BLaER1 treated with 17β-estradiol and CSF1 and Interleukin-3, amounts not matched to agents 10 nM and 100 nM (cell line): ENCODE measurements at regions not wholly inside any gene's neighbourhood (a gene's known extent, or its start where the extent isn't known, plus 50 kb on each side); places are given as distances from the start of the nearest gene placed in this dataset.
A peak's percentile ranks its signal among the peaks of the same experiment; 100 is the strongest.

Source experiments
- H3K27ac ChIP-seq, 11 experiments: shearing (Covaris generic); formaldehyde crosslinking; 2 replicates each; pipeline ENCODE4 v1.8.1; 2022
- H3K27me3 ChIP-seq, 11 experiments: shearing (Covaris generic); formaldehyde crosslinking; 2 replicates each; pipeline ENCODE4 v1.8.1; 2022
- H3K36me3 ChIP-seq, 11 experiments: shearing (Covaris generic); formaldehyde crosslinking; 2 replicates each; pipeline ENCODE4 v1.8.1; 2022
- H3K4me1 ChIP-seq, 10 experiments: shearing (Covaris generic); formaldehyde crosslinking; 2 replicates each; pipeline ENCODE4 v1.8.1; 2022
- H3K4me2 ChIP-seq, 11 experiments: shearing (Covaris generic); formaldehyde crosslinking; 2 replicates each; pipeline ENCODE4 v1.8.1; 2022
- H3K4me3 ChIP-seq, 10 experiments: shearing (Covaris generic); formaldehyde crosslinking; 2 replicates each; pipeline ENCODE4 v1.8.1; 2022
- H3K9ac ChIP-seq, 11 experiments: shearing (Covaris generic); formaldehyde crosslinking; 2 replicates each; pipeline ENCODE4 v1.8.1; 2022
- H3K9me3 ChIP-seq, 11 experiments: shearing (Covaris generic); formaldehyde crosslinking; replicated peaks in 1 of 11; 2 replicates each; pipeline ENCODE4 v1.8.1; 2022
- H4K20me1 ChIP-seq, 11 experiments: shearing (Covaris generic); formaldehyde crosslinking; 2 replicates each; pipeline ENCODE4 v1.8.1; 2022
- Cebpa-rat ChIP-seq, 11 experiments: shearing (Covaris generic); IDR thresholded peaks; 2 replicates each; pipeline ENCODE4 v1.8.1; 2022

- peaks cover 0 to 11% (median 7%) of the 10 kb centered on the region in 10 experiments; a peak in 9 of 20 replicates for H3K4me1 ChIP-seq
- peak overlapping the region in 1 of 11 experiments; percentile 4; a peak in 1 of 22 replicates for H3K4me2 ChIP-seq
- H3K9ac ChIP-seq = no peak overlapping the region
- no peaks in the 10 kb centered on the region for H3K36me3 ChIP-seq
- H4K20me1 ChIP-seq = no peaks in the 10 kb centered on the region
- no peak overlapping the region for H3K4me3 ChIP-seq
- H3K27me3 ChIP-seq = no peaks in the 10 kb centered on the region
- no peaks in the 10 kb centered on the region for H3K9me3 ChIP-seq
- TF ChIP-seq Cebpa-rat (IDR thresholded peaks at IDR 0.05) = no peak
- no peak overlapping the region for H3K27ac ChIP-seq
Measured at GRCh38 chr1:239835946-239836440, 255.7 kb upstream of the FMN2 start.

GRCh38 chr1:239840336-239840735, 251.3 kb upstream of the FMN2 start:
- TF ChIP-seq Cebpa-rat (IDR thresholded peaks at IDR 0.05) = no peak
- peaks cover 0 to 20% (median 0%) of the 10 kb centered on the region in 10 experiments; a peak in 5 of 20 replicates for H3K4me1 ChIP-seq
- H3K9me3 ChIP-seq = no peaks in the 10 kb centered on the region
- H3K9ac ChIP-seq = no peak overlapping the region
- no peak overlapping the region for H3K27ac ChIP-seq
- no peaks in the 10 kb centered on the region for H3K27me3 ChIP-seq
- H3K4me2 ChIP-seq = no peak overlapping the region
- H3K36me3 ChIP-seq = no peaks in the 10 kb centered on the region
- H3K4me3 ChIP-seq = no peak overlapping the region
- no peaks in the 10 kb centered on the region for H4K20me1 ChIP-seq

- Histone ChIP-seq H4K20me1 (no peaks in the 10 kb centered on the region), H3K36me3 (no peaks in the 10 kb centered on the region), H3K4me3 (no peak overlapping the region), H3K9me3 (no peaks in the 10 kb centered on the region), H3K9ac (no peak overlapping the region), H3K27me3 (no peaks in the 10 kb centered on the region), H3K27ac (no peak overlapping the region), H3K4me2 (peak overlapping the region in 1 of 11 experiments; percentile 35; a peak in 2 of 22 replicates), H3K4me1 (peaks cover 0 to 20% (median 0%) of the 10 kb centered on the region in 10 experiments; a peak in 5 of 20 replicates)
- TF ChIP-seq Cebpa-rat (IDR thresholded peaks at IDR 0.05) = no peak
Measured at GRCh38 chr1:239840790-239841189, 250.9 kb upstream of the FMN2 start.

- Histone ChIP-seq H3K27ac (no peak overlapping the region), H4K20me1 (no peaks in the 10 kb centered on the region), H3K4me3 (no peak overlapping the region), H3K9me3 (no peaks in the 10 kb centered on the region), H3K36me3 (no peaks in the 10 kb centered on the region), H3K9ac (no peak overlapping the region), H3K4me1 (peaks cover 0 to 20% (median 0%) of the 10 kb centered on the region in 10 experiments; a peak in 5 of 20 replicates), H3K4me2 (peak overlapping the region in 3 of 11 experiments; percentile 19 to 46 (median 35); a peak in 6 of 22 replicates), H3K27me3 (no peaks in the 10 kb centered on the region)
- no peak for TF ChIP-seq Cebpa-rat (IDR thresholded peaks at IDR 0.05)
Measured at GRCh38 chr1:239841631-239842030, 250.1 kb upstream of the FMN2 start.

GRCh38 chr1:239843541-239843940, 248.1 kb upstream of the FMN2 start:
- no peak overlapping the region for H3K9ac ChIP-seq
- no peaks in the 10 kb centered on the region for H3K36me3 ChIP-seq
- peaks cover 0 to 20% (median 0%) of the 10 kb centered on the region in 10 experiments; a peak in 5 of 20 replicates for H3K4me1 ChIP-seq
- TF ChIP-seq Cebpa-rat (IDR thresholded peaks at IDR 0.05) = no peak
- no peaks in the 10 kb centered on the region for H3K9me3 ChIP-seq
- no peak overlapping the region for H3K4me3 ChIP-seq
- no peaks in the 10 kb centered on the region for H3K27me3 ChIP-seq
- no peak overlapping the region for H3K4me2 ChIP-seq
- no peaks in the 10 kb centered on the region for H4K20me1 ChIP-seq
- no peak overlapping the region for H3K27ac ChIP-seq

GRCh38 chr1:239844833-239845232, 246.8 kb upstream of the FMN2 start:
- no peaks in the 10 kb centered on the region for H3K9me3 ChIP-seq
- H3K4me1 ChIP-seq = peaks cover 0 to 20% (median 0%) of the 10 kb centered on the region in 10 experiments; a peak in 5 of 20 replicates
- no peak for TF ChIP-seq Cebpa-rat (IDR thresholded peaks at IDR 0.05)

GRCh38 chr1:239854922-239855321, 236.8 kb upstream of the FMN2 start:
- H3K4me3 ChIP-seq = no peak overlapping the region
- H3K9ac ChIP-seq = no peak overlapping the region
- no peak overlapping the region for H3K27ac ChIP-seq
- no peak overlapping the region for H3K4me2 ChIP-seq
- TF ChIP-seq Cebpa-rat (IDR thresholded peaks at IDR 0.05) = no peak
- no peaks in the 10 kb centered on the region for H3K27me3 ChIP-seq
- no peaks in the 10 kb centered on the region for H3K36me3 ChIP-seq
- peaks cover 6 to 29% (median 12%) of the 10 kb centered on the region in 11 experiments; a peak in 21 of 22 replicates for H3K9me3 ChIP-seq
- peaks cover 0 to 15% (median 4%) of the 10 kb centered on the region in 10 experiments; a peak in 8 of 20 replicates for H3K4me1 ChIP-seq
- H4K20me1 ChIP-seq = no peaks in the 10 kb centered on the region

More at GRCh38 chr1:239844833-239845232, 246.8 kb upstream of the FMN2 start:
- Histone ChIP-seq H3K27me3 (no peaks in the 10 kb centered on the region), H3K4me3 (no peak overlapping the region), H4K20me1 (no peaks in the 10 kb centered on the region), H3K9ac (no peak overlapping the region), H3K4me2 (no peak overlapping the region), H3K27ac (no peak overlapping the region), H3K36me3 (no peaks in the 10 kb centered on the region)

- Histone ChIP-seq H3K4me3 (no peak overlapping the region), H4K20me1 (no peaks in the 10 kb centered on the region), H3K27ac (no peak overlapping the region), H3K27me3 (no peaks in the 10 kb centered on the region), H3K9me3 (peaks cover 6 to 25% (median 12%) of the 10 kb centered on the region in 11 experiments; a peak in 21 of 22 replicates), H3K36me3 (no peaks in the 10 kb centered on the region), H3K4me1 (peaks cover 0 to 23% (median 4%) of the 10 kb centered on the region in 10 experiments; a peak in 8 of 20 replicates), H3K9ac (no peak overlapping the region), H3K4me2 (no peak overlapping the region)
- TF ChIP-seq Cebpa-rat (IDR thresholded peaks at IDR 0.05) = no peak
Measured at GRCh38 chr1:239856067-239856466, 235.6 kb upstream of the FMN2 start.

- peaks cover 6 to 30% (median 12%) of the 10 kb centered on the region in 11 experiments; a peak in 21 of 22 replicates for H3K9me3 ChIP-seq
- no peak for TF ChIP-seq Cebpa-rat (IDR thresholded peaks at IDR 0.05)
- no peaks in the 10 kb centered on the region for H4K20me1 ChIP-seq
- H3K27me3 ChIP-seq = no peaks in the 10 kb centered on the region
- H3K9ac ChIP-seq = no peak overlapping the region
- H3K4me1 ChIP-seq = peaks cover 0 to 32% (median 7%) of the 10 kb centered on the region in 10 experiments; a peak in 10 of 20 replicates
- no peak overlapping the region for H3K4me3 ChIP-seq
- H3K4me2 ChIP-seq = no peak overlapping the region
- H3K27ac ChIP-seq = peak overlapping the region in 1 of 11 experiments; percentile 45; a peak in 2 of 22 replicates
- no peaks in the 10 kb centered on the region for H3K36me3 ChIP-seq
Measured at GRCh38 chr1:239856924-239857323, 234.8 kb upstream of the FMN2 start.

GRCh38 chr1:239858057-239858456, 233.6 kb upstream of the FMN2 start:
- Histone ChIP-seq H3K27ac (peak overlapping the region in 5 of 11 experiments; percentile 5 to 67 (median 45); a peak in 7 of 22 replicates), H3K27me3 (no peaks in the 10 kb centered on the region), H3K9me3 (peaks cover 6 to 34% (median 12%) of the 10 kb centered on the region in 11 experiments; a peak in 21 of 22 replicates), H4K20me1 (no peaks in the 10 kb centered on the region), H3K36me3 (no peaks in the 10 kb centered on the region), H3K4me3 (no peak overlapping the region), H3K4me1 (peaks cover 0 to 42% (median 14%) of the 10 kb centered on the region in 10 experiments; a peak in 11 of 20 replicates), H3K9ac (no peak overlapping the region; a peak in 1 of 22 replicates), H3K4me2 (peak overlapping the region in 7 of 11 experiments; percentile 10 to 65 (median 42); a peak in 13 of 22 replicates)
- TF ChIP-seq Cebpa-rat (IDR thresholded peaks at IDR 0.05) = peak in 3 of 11 experiments; percentile 48 to 73 (median 68); a peak in 4 of 22 replicates
